ENCODE measurements at regions not wholly inside any gene's neighbourhood (a gene's known extent, or its start where the extent isn't known, plus 50 kb on each side); places are given as distances from the start of the nearest gene placed in this dataset.

DNA sequence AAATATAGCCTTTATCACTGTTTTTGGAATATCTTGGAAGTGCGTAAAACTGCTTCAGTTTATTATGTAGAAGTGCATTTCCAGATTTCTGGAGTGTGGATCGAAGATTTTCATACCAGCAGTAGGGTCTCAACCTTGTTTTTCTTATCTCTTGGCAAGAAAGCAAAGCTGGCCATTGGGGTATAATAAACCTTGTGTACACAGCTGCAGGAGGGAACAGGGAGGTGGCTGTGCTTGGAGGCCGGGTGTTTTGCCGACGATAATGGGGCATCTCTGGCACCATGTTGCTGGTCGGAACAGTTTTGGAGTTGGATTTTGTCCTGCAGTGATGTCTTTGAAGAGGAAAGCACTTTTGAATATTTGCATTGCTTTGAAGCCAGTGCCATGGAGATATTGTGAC is 308.8 kb upstream of the DMRT1 start:
- TF ChIP-seq, protein P1, sequence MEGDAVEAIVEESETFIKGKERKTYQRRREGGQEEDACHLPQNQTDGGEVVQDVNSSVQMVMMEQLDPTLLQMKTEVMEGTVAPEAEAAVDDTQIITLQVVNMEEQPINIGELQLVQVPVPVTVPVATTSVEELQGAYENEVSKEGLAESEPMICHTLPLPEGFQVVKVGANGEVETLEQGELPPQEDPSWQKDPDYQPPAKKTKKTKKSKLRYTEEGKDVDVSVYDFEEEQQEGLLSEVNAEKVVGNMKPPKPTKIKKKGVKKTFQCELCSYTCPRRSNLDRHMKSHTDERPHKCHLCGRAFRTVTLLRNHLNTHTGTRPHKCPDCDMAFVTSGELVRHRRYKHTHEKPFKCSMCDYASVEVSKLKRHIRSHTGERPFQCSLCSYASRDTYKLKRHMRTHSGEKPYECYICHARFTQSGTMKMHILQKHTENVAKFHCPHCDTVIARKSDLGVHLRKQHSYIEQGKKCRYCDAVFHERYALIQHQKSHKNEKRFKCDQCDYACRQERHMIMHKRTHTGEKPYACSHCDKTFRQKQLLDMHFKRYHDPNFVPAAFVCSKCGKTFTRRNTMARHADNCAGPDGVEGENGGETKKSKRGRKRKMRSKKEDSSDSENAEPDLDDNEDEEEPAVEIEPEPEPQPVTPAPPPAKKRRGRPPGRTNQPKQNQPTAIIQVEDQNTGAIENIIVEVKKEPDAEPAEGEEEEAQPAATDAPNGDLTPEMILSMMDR (IDR thresholded peaks at IDR 0.05 in 4 of 5, conservative IDR thresholded peaks at IDR 0.05 in 1 of 5): no peak
- no peak for TF ChIP-seq POLR2A (IDR thresholded peaks at IDR 0.05)
